ENCODE measurements at regions not wholly inside any gene's neighbourhood (a gene's known extent, or its start where the extent isn't known, plus 50 kb on each side); places are given as distances from the start of the nearest gene placed in this dataset.

GRCh38 chr21:31537872-31538576 lies 121.5 kb upstream of the SOD1 start:
- TF ChIP-seq, protein P1, sequence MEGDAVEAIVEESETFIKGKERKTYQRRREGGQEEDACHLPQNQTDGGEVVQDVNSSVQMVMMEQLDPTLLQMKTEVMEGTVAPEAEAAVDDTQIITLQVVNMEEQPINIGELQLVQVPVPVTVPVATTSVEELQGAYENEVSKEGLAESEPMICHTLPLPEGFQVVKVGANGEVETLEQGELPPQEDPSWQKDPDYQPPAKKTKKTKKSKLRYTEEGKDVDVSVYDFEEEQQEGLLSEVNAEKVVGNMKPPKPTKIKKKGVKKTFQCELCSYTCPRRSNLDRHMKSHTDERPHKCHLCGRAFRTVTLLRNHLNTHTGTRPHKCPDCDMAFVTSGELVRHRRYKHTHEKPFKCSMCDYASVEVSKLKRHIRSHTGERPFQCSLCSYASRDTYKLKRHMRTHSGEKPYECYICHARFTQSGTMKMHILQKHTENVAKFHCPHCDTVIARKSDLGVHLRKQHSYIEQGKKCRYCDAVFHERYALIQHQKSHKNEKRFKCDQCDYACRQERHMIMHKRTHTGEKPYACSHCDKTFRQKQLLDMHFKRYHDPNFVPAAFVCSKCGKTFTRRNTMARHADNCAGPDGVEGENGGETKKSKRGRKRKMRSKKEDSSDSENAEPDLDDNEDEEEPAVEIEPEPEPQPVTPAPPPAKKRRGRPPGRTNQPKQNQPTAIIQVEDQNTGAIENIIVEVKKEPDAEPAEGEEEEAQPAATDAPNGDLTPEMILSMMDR (IDR thresholded peaks at IDR 0.05), result peak in 1 of 3 experiments; percentile 13
- no peak for TF ChIP-seq POLR2A (IDR thresholded peaks at IDR 0.05)
